ENCODE measurements at regions not wholly inside any gene's neighbourhood (a gene's known extent, or its start where the extent isn't known, plus 50 kb on each side); places are given as distances from the start of the nearest gene placed in this dataset.

- TF ChIP-seq EGR1 (IDR thresholded peaks at IDR 0.05; ENCODE audit: borderline replicate concordance in 1 of 2, low read depth in 2 of 2, low read length in 2 of 2) (no peak), CREB1 (IDR thresholded peaks at IDR 0.05; ENCODE audit: low read depth) (no peak)
Observed at GRCh38 chr18:38052879-38053590, 487.4 kb upstream of the CELF4 start (continued).

DNA sequence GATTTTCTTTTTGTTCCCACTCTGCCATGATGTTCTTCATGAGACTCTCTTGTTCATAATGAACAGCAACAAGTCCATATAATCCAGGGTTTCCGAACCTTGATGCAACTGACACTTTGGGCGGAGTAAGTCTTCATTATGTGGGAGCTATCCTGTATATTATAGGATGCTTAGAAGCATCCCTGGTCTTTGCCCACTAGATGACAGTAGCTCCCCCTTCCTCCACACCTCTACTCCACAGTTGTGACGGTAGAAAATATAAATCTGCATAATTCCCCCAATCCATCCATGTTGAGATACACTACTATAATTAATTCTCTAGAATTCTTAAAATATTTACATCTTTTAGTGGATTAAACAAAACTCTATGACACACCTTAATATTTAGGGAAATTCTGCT lies 482.2 kb upstream of the CELF4 start:
- H3K4me1 ChIP-seq (ENCODE audit: control insufficient read depth, insufficient read depth, low read length), result no peaks in the 10 kb centered on the region
- no peaks in the 10 kb centered on the region for H3K9me3 ChIP-seq (replicated peaks; ENCODE audit: control insufficient read depth, insufficient read depth, low read length)
- ATAC-seq (no peak), FAIRE-seq (no peak), DNase-seq (ENCODE audit: low read depth, low spot score) (no peak)
- WGBS (ENCODE audit: insufficient coverage, insufficient replicate concordance, low lambda C conversion rate, missing lambda C conversion rate), result 17% methylated on average over 3 of the region's 3 CpGs
- ChIA-PET POLR2A (no interaction called here), SMC1A (ENCODE audit: uncharacterized antibody, unreplicated experiment) (no interaction called here), CTCF (no interaction called here), RAD21 (ENCODE audit: unreplicated experiment) (no interaction called here)
- TF ChIP-seq CTCF (IDR thresholded peaks at IDR 0.05 in 2 of 3, conservative IDR thresholded peaks at IDR 0.05 in 1 of 3; ENCODE audit: control insufficient read depth in 2 of 3, extremely low read depth in 1 of 3, insufficient read depth in 1 of 3, low read depth in 3 of 3, low read length in 3 of 3) (no peak; a peak in 1 of 6 replicates), RAD21 (IDR thresholded peaks at IDR 0.05; ENCODE audit: insufficient read depth, low read depth, low read length) (peak; percentile 31; the same call in 1 of the 2 replicates), RCOR1 (conservative IDR thresholded peaks at IDR 0.05; ENCODE audit: low read depth, low read length) (no peak)
- no peak overlapping the region for H3K4me3 ChIP-seq
- no peak overlapping the region for H3K4me2 ChIP-seq (ENCODE audit: control insufficient read depth, insufficient read depth)
- H4K20me1 ChIP-seq (ENCODE audit: control insufficient read depth, insufficient read depth), result no peaks in the 10 kb centered on the region
- no peak overlapping the region for H3K27ac ChIP-seq (ENCODE audit: control insufficient read depth, insufficient read depth)
- H2AFZ ChIP-seq (ENCODE audit: control insufficient read depth, low read depth, low read length), result no peak overlapping the region
- H3K27me3 ChIP-seq (replicated peaks in 1 of 2; ENCODE audit: control insufficient read depth in 2 of 2, insufficient read depth in 2 of 2, low read length in 1 of 2), result no peaks in the 10 kb centered on the region
- H3K36me3 ChIP-seq (ENCODE audit: control insufficient read depth in 2 of 2, insufficient read depth in 2 of 2, low read length in 1 of 2), result no peaks in the 10 kb centered on the region
- intact Hi-C loops (cut with micrococcal nuclease; ENCODE audit: unreplicated experiment), result no loop called here
- no TSS peak for BruUV-seq (replicated peaks)
- H3K79me2 ChIP-seq (ENCODE audit: control insufficient read depth, insufficient read depth, low read length), result no peaks in the 10 kb centered on the region
- no peak overlapping the region for H3K9ac ChIP-seq (ENCODE audit: control insufficient read depth, insufficient read depth, low read length)
- in situ Hi-C loops (cut with MboI), result no loop called here

Measured in GM12878 (cell line).